SK-N-SH (cell line): ENCODE measurements at regions not wholly inside any gene's neighbourhood (a gene's known extent, or its start where the extent isn't known, plus 50 kb on each side); places are given as distances from the start of the nearest gene placed in this dataset.

Experiments
- CTCF ChIA-PET: fragments of 300-600, 350-600 bp; formaldehyde crosslinking; extraction: SDS; loops from one replicate; lab custom pipeline; 2021; lab: Yijun Ruan, JAX
- POLR2A ChIA-PET: fragments of 350-600 bp; sonication (Branson Sonifier 250); formaldehyde crosslinking; extraction: SDS; loops from one replicate; lab custom pipeline; 2020; ENCODE audit warnings: antibody characterized with exemption, inconsistent platforms; lab: Yijun Ruan, JAX
- DNase-seq: peaks from one replicate; pipeline ENCODE4 v3.0.0; 2012
- H2AFZ ChIP-seq: fragments of 200-600 bp; sonication (generic); 2 replicates; pipeline ENCODE4 v1.8.1; 2016; ENCODE audit warnings: antibody characterized with exemption, mild to moderate bottlenecking, low read depth
- H3F3A ChIP-seq: fragments of 200-600 bp; sonication (generic); replicated peaks from 2 replicates; pipeline ENCODE3; 2016; ENCODE audit warnings: antibody characterized with exemption, mild to moderate bottlenecking; ENCODE audit not compliant: insufficient read depth
- H3K27ac ChIP-seq, 2 experiments: fragments of 200-500 bp in 1 of 2; fragments of 200-600 bp in 1 of 2; sonication (Bioruptor generic) in 1 of 2; sonication (generic), shearing (Covaris generic) in 1 of 2; 2 replicates each; pipeline versions ENCODE4 v1.5.1 to v1.6.1; 2014 to 2016; ENCODE audit warnings: low read depth in 2 of 2, inconsistent platforms in 1 of 2, low read length in 1 of 2, mild to moderate bottlenecking in 1 of 2, mixed read lengths in 1 of 2
- H3K27me3 ChIP-seq: fragments of 200-600 bp; sonication (generic), shearing (Covaris generic); 2 replicates; pipeline ENCODE4 v1.6.1; 2016; ENCODE audit warnings: mixed run types; ENCODE audit not compliant: insufficient read depth
- H3K36me3 ChIP-seq, 2 experiments: fragments of 200-500 bp in 1 of 2; fragments of 200-600 bp in 1 of 2; sonication (Bioruptor generic) in 1 of 2; sonication (generic) in 1 of 2; replicated peaks in 1 of 2; 2 replicates each; pipeline versions ENCODE3 to v1.5.1; 2014 to 2016; ENCODE audit warnings: low read length in 1 of 2, mild to moderate bottlenecking in 1 of 2; ENCODE audit not compliant: insufficient read depth in 2 of 2, control insufficient read depth in 1 of 2
- H3K4me1 ChIP-seq, 2 experiments: fragments of 200-500 bp in 1 of 2; fragments of 200-600 bp in 1 of 2; sonication (Bioruptor generic) in 1 of 2; sonication (generic), shearing (Covaris generic) in 1 of 2; 2 replicates each; pipeline versions ENCODE4 v1.5.1 to v1.6.1; 2014 to 2016; ENCODE audit warnings: low read depth in 1 of 2, low read length in 1 of 2, mixed run types in 1 of 2; ENCODE audit not compliant: insufficient read depth in 2 of 2, control insufficient read depth in 1 of 2
- H3K4me2 ChIP-seq: fragments of 200-600 bp; sonication (generic), shearing (Covaris generic); 2 replicates; pipeline ENCODE4 v1.6.1; 2017; ENCODE audit warnings: mixed run types
- H3K4me3 ChIP-seq, 2 experiments: fragments of 200-500 bp in 1 of 2; fragments of 200-600 bp in 1 of 2; sonication (Bioruptor generic) in 1 of 2; sonication (generic), shearing (Covaris generic) in 1 of 2; 2 replicates each; pipeline versions ENCODE4 v1.5.1 to v1.8.1; 2014 to 2016; ENCODE audit warnings: low read depth in 2 of 2, inconsistent platforms in 1 of 2, low read length in 1 of 2, mild to moderate bottlenecking in 1 of 2, mixed read lengths in 1 of 2, moderate library complexity in 1 of 2
- H3K79me2 ChIP-seq: fragments of 200-600 bp; sonication (generic); 2 replicates; pipeline ENCODE4 v1.8.1; 2017; ENCODE audit warnings: mild to moderate bottlenecking; ENCODE audit not compliant: insufficient read depth
- H3K9ac ChIP-seq: fragments of 200-600 bp; sonication (generic); 2 replicates; pipeline ENCODE4 v1.6.1; 2017; ENCODE audit warnings: mixed run types
- H3K9me2 ChIP-seq: fragments of 200-600 bp; sonication (generic); 2 replicates; pipeline ENCODE4 v1.6.1; 2017; ENCODE audit warnings: mixed run types
- H3K9me3 ChIP-seq: fragments of 200-600 bp; sonication (generic); 2 replicates; pipeline ENCODE4 v1.6.1; 2017; ENCODE audit warnings: mixed run types, mild to moderate bottlenecking, moderate library complexity
- H4K20me1 ChIP-seq: fragments of 200-600 bp; sonication (generic); 2 replicates; pipeline ENCODE4 v1.6.1; 2017; ENCODE audit warnings: mild to moderate bottlenecking, mixed run types; ENCODE audit not compliant: insufficient read depth
- CHD2 ChIP-seq: fragments of 150-350 bp; IDR thresholded peaks from 2 replicates; pipeline ENCODE4 v1.6.1; 2018; ENCODE audit warnings: low read length; ENCODE audit not compliant: partially characterized antibody
- CTCF ChIP-seq: fragments of 200-600 bp; sonication (generic); IDR thresholded peaks from 2 replicates; pipeline ENCODE4 v1.6.1; 2017; ENCODE audit warnings: antibody characterized with exemption, mild to moderate bottlenecking, moderate library complexity
- ELF1 ChIP-seq: IDR thresholded peaks from 2 replicates; pipeline ENCODE4 v1.4.0; 2012
- EP300 ChIP-seq, 2 experiments: IDR thresholded peaks; 2 replicates each; pipeline versions ENCODE4 v1.4.0 to v1.6.1; 2012; ENCODE audit warnings: borderline replicate concordance in 1 of 2, low read depth in 1 of 2, low read length in 1 of 2
- FOXM1 ChIP-seq: IDR thresholded peaks from 2 replicates; pipeline ENCODE4 v1.4.0; 2012; ENCODE audit warnings: low read depth, mild to moderate bottlenecking
- GABPA ChIP-seq: IDR thresholded peaks from 2 replicates; pipeline ENCODE4 v1.4.0; 2012; ENCODE audit warnings: low read depth, mild to moderate bottlenecking
- GATA2 ChIP-seq: sonication (generic); formaldehyde crosslinking; IDR thresholded peaks from 2 replicates; pipeline ENCODE4 v1.5.0; 2020; ENCODE audit warnings: mild to moderate bottlenecking, missing genetic modification reagents
- IRF3 ChIP-seq: fragments of 150-350 bp; IDR thresholded peaks from 2 replicates; pipeline ENCODE4 v1.6.1; 2016; ENCODE audit warnings: mild to moderate bottlenecking, low read depth, low read length
- MXI1 ChIP-seq: IDR thresholded peaks from 2 replicates; pipeline ENCODE4 v1.6.1; 2012; ENCODE audit warnings: mild to moderate bottlenecking, low read depth, low read length, improper control_type of control experiment
- NRF1 ChIP-seq: IDR thresholded peaks from 2 replicates; pipeline ENCODE4 v1.6.1; 2012; ENCODE audit warnings: low read depth, mild to moderate bottlenecking, low read length
- PBX3 ChIP-seq: IDR thresholded peaks from 2 replicates; pipeline ENCODE4; 2012
- POLR2AphosphoS5 ChIP-seq: IDR thresholded peaks from 2 replicates; pipeline ENCODE4 v1.6.1; 2012; ENCODE audit warnings: low read depth, low read length
- RAD21 ChIP-seq: IDR thresholded peaks from 2 replicates; pipeline ENCODE4 v1.6.1; 2012; ENCODE audit warnings: mild to moderate bottlenecking, low read length
- RCOR1 ChIP-seq: fragments of 150-350 bp; IDR thresholded peaks from 2 replicates; pipeline ENCODE4 v1.6.1; 2017; ENCODE audit warnings: antibody characterized with exemption, low read length
- RFX5 ChIP-seq: IDR thresholded peaks from 2 replicates; pipeline ENCODE4 v1.6.1; 2012; ENCODE audit warnings: mild to moderate bottlenecking, improper control_type of control experiment, low read length
- RXRA ChIP-seq: IDR thresholded peaks from 2 replicates; pipeline ENCODE4 v1.4.0; 2012; ENCODE audit warnings: low read depth, mild to moderate bottlenecking, borderline replicate concordance
- SIN3A ChIP-seq: IDR thresholded peaks from 2 replicates; pipeline ENCODE4 v1.6.1; 2012; ENCODE audit warnings: low read depth, mild to moderate bottlenecking, low read length, moderate library complexity, borderline replicate concordance
- SMC3 ChIP-seq: IDR thresholded peaks from 2 replicates; pipeline ENCODE4 v1.6.1; 2012; ENCODE audit warnings: low read depth, low read length, improper control_type of control experiment
- TAF1 ChIP-seq: IDR thresholded peaks from 2 replicates; pipeline ENCODE4 v1.6.1; 2012; ENCODE audit warnings: low read depth, mild to moderate bottlenecking, low read length, moderate library complexity, borderline replicate concordance
- YY1 ChIP-seq: IDR thresholded peaks from 2 replicates; pipeline ENCODE4 v1.4.0; 2012; ENCODE audit warnings: low read depth, mild to moderate bottlenecking
- ZBTB33 ChIP-seq: IDR thresholded peaks from 2 replicates; pipeline ENCODE4 v1.4.0; 2012; ENCODE audit warnings: low read depth, borderline replicate concordance
- WGBS: methylation state at CpG from one replicate; pipeline ENCODE4 v1.1.6; 2017; ENCODE audit warnings: low lambda C conversion rate; 5-methylcytosine and 5-hydroxymethylcytosine counted together
- TF ChIP-seq, protein P1 (sequence below): IDR thresholded peaks from 2 replicates; pipeline ENCODE4 v1.4.0; 2012; ENCODE audit warnings: low read depth, borderline replicate concordance

DNA sequence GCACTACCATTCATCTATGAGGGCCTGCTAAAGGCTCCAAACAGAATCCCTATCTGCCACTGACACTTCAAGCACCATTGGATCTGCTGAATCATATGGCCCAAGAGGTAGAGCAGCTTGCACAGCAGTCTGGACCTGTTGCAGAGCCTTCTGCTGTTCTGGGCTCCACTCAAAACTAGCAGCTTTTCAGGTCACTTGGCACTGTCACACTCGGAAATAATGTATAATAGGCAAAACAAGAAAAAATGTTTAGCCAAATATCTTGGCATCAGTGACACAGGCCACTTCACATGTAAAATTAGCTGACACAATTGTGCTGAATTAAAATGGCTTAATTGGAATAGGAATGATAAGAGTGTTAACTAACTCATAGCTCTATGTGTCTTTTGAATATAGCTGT is 1182.9 kb upstream of the LRRTM3 start:
- ChIA-PET CTCF (no interaction called here), POLR2A (no interaction called here)
- Histone ChIP-seq H3K79me2 (no peaks in the 10 kb centered on the region), H3K36me3 (no peaks in the 10 kb centered on the region), H3K9me3 (no peaks in the 10 kb centered on the region), H3K9ac (no peak overlapping the region), H3F3A (no peaks in the 10 kb centered on the region), H2AFZ (no peak overlapping the region), H3K27ac (no peak overlapping the region), H3K4me2 (no peak overlapping the region), H3K4me1 (no peaks in the 10 kb centered on the region), H3K9me2 (no peaks in the 10 kb centered on the region), H3K27me3 (no peaks in the 10 kb centered on the region), H4K20me1 (no peaks in the 10 kb centered on the region), H3K4me3 (no peak overlapping the region)
- DNase-seq: no peak
- TF ChIP-seq SMC3: no peak
- no peak for TF ChIP-seq FOXM1
- TF ChIP-seq NRF1: no peak
- no peak for TF ChIP-seq CHD2
- TF ChIP-seq MXI1: no peak
- TF ChIP-seq, protein P1, sequence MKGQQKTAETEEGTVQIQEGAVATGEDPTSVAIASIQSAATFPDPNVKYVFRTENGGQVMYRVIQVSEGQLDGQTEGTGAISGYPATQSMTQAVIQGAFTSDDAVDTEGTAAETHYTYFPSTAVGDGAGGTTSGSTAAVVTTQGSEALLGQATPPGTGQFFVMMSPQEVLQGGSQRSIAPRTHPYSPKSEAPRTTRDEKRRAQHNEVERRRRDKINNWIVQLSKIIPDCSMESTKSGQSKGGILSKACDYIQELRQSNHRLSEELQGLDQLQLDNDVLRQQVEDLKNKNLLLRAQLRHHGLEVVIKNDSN: no peak
- no peak for TF ChIP-seq RAD21
- TF ChIP-seq POLR2AphosphoS5: no peak
- no peak for TF ChIP-seq SIN3A
- no peak for TF ChIP-seq EP300 (IDR thresholded peaks at IDR 0.05; ENCODE audit: borderline replicate concordance in 1 of 2, low read depth in 1 of 2, low read length in 1 of 2)
- WGBS: 52% methylated on average over 1 of the region's 1 CpG

GRCh38 chr10:65751218-65751617 is 1174.6 kb upstream of the LRRTM3 start:
- Histone ChIP-seq H3K4me1 (no peaks in the 10 kb centered on the region), H3K36me3 (no peaks in the 10 kb centered on the region), H4K20me1 (no peaks in the 10 kb centered on the region), H3K9ac (no peak overlapping the region), H3K9me2 (no peaks in the 10 kb centered on the region), H3K9me3 (no peaks in the 10 kb centered on the region), H3K4me3 (no peak overlapping the region), H3K27me3 (no peaks in the 10 kb centered on the region)
- CTCF ChIA-PET: no interaction called here
- TF ChIP-seq RAD21 (no peak), PBX3 (no peak), IRF3 (no peak), CTCF (no peak), YY1 (no peak), POLR2AphosphoS5 (no peak), ZBTB33 (no peak), RFX5 (no peak), SMC3 (no peak), TAF1 (no peak), GABPA (no peak), GATA2 (CRISPR knock-in tag) (no peak), FOXM1 (no peak), CHD2 (no peak), NRF1 (no peak), RCOR1 (no peak), MXI1 (no peak), SIN3A (no peak), ELF1 (no peak), RXRA (no peak)
- TF ChIP-seq, all 33 proteins: peak for 0
- POLR2A ChIA-PET: no interaction called here
- Histone ChIP-seq H2AFZ (no peak overlapping the region), H3K27ac (no peak overlapping the region), H3K4me2 (no peak overlapping the region), H3F3A (no peaks in the 10 kb centered on the region), H3K79me2 (no peaks in the 10 kb centered on the region)
- DNase-seq: no peak
